Gastroesophageal sphincter (tissue), 3 donors: ENCODE measurements at regions not wholly inside any gene's neighbourhood (a gene's known extent, or its start where the extent isn't known, plus 50 kb on each side); places are given as distances from the start of the nearest gene placed in this dataset.

Source experiments
- POLR2A ChIP-seq, 2 donors: fragments of 450-650 bp; IDR thresholded peaks; one replicate each; pipeline ENCODE4 v1.6.1; 2017; ENCODE audit warnings: antibody characterized with exemption in 2 of 2, mild to moderate bottlenecking in 2 of 2, moderate library complexity in 1 of 2
- TF ChIP-seq, protein P1 (sequence below), 4 experiments: fragments of 200-600 bp in 2 of 4; fragments of 450-650 bp in 2 of 4; sonication (generic) in 1 of 4; IDR thresholded peaks; one replicate each; pipeline ENCODE4 v1.5.1; 2017 to 2019; ENCODE audit warnings: antibody characterized with exemption in 4 of 4, mild to moderate bottlenecking in 2 of 4, moderate library complexity in 2 of 4

DNA sequence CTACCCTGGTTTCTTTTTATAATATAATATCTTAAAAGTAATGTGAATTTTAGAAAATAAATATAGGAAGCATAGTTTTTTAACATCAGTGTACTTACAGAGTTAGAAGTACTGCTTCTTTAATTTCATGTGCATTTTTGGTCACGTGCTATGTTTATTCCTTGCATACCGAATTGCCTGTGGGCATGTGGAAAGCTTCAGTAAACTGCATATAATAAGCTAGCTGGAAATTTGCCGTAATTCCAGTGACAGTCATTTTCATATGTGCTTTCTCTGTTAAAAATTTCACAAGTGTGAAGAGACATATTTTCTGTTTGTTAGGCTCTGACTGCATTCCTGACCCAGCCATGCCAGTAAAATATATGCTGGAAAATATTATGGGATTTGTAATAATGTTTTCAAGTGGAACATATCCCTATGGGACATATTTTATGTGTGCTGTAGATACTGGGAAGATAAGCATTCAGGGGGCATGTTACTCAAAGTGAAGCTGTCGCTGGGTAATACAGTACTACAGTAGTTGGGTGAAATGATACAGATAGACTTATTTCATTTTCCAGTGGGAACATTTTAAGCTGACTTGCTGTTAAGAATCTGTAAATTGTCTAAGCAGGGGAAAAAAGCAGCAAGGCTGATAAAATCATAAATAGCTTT is 616.7 kb downstream of the FRK start:
- TF ChIP-seq POLR2A (IDR thresholded peaks at IDR 0.05): no peak
- TF ChIP-seq, protein P1, sequence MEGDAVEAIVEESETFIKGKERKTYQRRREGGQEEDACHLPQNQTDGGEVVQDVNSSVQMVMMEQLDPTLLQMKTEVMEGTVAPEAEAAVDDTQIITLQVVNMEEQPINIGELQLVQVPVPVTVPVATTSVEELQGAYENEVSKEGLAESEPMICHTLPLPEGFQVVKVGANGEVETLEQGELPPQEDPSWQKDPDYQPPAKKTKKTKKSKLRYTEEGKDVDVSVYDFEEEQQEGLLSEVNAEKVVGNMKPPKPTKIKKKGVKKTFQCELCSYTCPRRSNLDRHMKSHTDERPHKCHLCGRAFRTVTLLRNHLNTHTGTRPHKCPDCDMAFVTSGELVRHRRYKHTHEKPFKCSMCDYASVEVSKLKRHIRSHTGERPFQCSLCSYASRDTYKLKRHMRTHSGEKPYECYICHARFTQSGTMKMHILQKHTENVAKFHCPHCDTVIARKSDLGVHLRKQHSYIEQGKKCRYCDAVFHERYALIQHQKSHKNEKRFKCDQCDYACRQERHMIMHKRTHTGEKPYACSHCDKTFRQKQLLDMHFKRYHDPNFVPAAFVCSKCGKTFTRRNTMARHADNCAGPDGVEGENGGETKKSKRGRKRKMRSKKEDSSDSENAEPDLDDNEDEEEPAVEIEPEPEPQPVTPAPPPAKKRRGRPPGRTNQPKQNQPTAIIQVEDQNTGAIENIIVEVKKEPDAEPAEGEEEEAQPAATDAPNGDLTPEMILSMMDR (IDR thresholded peaks at IDR 0.05): no peak
